ENCODE measurements at regions not wholly inside any gene's neighbourhood (a gene's known extent, or its start where the extent isn't known, plus 50 kb on each side); places are given as distances from the start of the nearest gene placed in this dataset.

DNA sequence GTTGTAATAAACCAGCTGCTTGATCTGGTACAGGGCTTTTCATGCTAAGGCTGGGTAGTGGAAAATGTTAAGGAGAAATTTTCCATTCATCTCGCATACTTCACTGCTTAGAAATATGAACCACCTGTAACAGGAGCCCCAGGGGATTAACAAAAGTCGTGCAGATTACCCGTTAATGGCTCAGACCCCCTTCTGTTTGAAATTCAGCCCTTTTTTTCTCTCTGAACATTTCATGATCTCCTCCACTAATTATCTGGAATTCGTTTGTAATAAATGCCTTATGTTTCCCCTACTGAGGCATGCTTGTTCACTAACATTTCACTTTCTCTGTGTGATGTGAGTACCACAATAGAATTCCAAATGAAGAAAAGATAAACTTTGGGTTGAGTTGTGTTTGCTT is 336.4 kb upstream of the HSF2 start:
- Mint-ChIP-seq H3K27me3 (no peaks in the 10 kb centered on the region), H3K36me3 (no peaks in the 10 kb centered on the region), H3K4me1 (no peaks in the 10 kb centered on the region), H3K27ac (no peak overlapping the region), H3K4me3 (no peak overlapping the region), H3K9me3 (ENCODE audit: low read depth) (no peaks in the 10 kb centered on the region)
- ATAC-seq (no peak), DNase-seq (no peak)
- CTCF ChIA-PET, result no interaction called here

DNA sequence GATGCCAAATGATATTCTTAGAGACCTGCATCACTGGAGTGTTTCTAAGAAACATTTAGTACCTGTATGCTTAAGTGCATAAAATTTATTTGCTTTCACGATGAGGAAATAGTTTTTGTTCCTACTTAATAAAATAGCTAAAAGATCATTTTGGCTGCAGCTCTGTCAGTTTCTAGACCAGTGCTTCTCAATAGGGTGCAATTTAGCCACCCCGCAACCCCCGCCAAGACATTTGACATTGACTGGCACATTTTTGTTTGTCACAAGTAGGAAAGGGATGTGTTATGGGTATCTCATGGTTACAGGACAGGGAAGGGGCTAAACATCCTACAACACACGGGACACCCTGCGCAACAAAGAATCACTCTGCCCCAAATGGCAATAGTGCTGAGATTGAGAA is 335.7 kb upstream of the HSF2 start:
- H3K4me3 Mint-ChIP-seq, result no peak overlapping the region
- no peaks in the 10 kb centered on the region for H3K4me1 Mint-ChIP-seq
- H3K27me3 Mint-ChIP-seq, result no peaks in the 10 kb centered on the region
- no peak overlapping the region for H3K27ac Mint-ChIP-seq
- ATAC-seq (no peak), DNase-seq (no peak)
- no peaks in the 10 kb centered on the region for H3K9me3 Mint-ChIP-seq (ENCODE audit: low read depth)
- H3K36me3 Mint-ChIP-seq, result no peaks in the 10 kb centered on the region
- CTCF ChIA-PET, result no interaction called here

DNA sequence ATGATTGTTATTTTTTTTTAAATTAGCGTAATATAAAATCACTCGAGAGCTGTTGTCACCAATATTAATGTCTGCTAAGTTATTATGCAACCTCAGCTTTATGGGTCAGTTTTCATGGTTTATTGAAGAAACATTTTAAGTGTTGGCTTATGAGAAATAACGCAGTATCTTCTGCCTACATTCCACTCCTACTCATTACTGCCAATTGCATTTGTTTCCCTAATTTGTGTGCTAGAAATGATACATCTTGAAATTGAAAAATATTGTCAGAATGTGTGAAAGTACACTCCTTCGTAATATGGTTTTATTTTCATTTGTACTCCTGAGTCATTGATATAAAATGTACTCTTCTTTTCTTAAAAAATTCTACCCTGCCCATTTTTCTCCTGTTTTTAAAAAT is 333.3 kb upstream of the HSF2 start:
- Mint-ChIP-seq H3K4me1 (no peaks in the 10 kb centered on the region), H3K27me3 (no peaks in the 10 kb centered on the region), H3K27ac (no peak overlapping the region), H3K9me3 (ENCODE audit: low read depth) (no peaks in the 10 kb centered on the region), H3K4me3 (no peak overlapping the region), H3K36me3 (no peaks in the 10 kb centered on the region)
- DNase-seq (no peak), ATAC-seq (no peak)
- CTCF ChIA-PET, result no interaction called here

DNA sequence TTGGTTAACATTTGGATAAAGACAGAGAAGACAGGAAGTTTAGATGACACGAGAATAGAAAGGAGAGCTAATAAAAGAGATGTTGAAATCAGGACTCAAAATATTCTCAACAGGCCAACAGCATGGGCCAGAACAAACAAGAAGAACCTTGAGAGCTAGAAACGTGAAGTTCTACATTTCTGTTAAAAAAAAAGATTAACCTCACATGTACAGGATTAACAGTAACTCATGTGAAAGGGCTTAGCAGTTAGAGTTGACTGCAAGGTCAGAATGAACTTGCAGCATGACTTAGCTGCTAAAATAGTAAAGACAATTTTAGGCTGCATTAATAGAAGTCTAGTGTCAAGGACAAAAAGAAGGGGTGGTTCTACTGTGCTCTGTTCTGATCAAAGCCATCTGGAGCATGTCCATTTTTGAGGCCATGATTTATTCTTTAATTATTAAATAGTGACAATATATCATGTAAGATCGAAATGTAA is 331.1 kb upstream of the HSF2 start:
- CTCF ChIA-PET, result no interaction called here
- DNase-seq (no peak), ATAC-seq (no peak)
- no peak overlapping the region for H3K4me3 Mint-ChIP-seq
- no peaks in the 10 kb centered on the region for H3K9me3 Mint-ChIP-seq (ENCODE audit: low read depth)
- no peaks in the 10 kb centered on the region for H3K36me3 Mint-ChIP-seq
- no peaks in the 10 kb centered on the region for H3K4me1 Mint-ChIP-seq
- H3K27ac Mint-ChIP-seq, result no peak overlapping the region
- H3K27me3 Mint-ChIP-seq, result no peaks in the 10 kb centered on the region

DNA sequence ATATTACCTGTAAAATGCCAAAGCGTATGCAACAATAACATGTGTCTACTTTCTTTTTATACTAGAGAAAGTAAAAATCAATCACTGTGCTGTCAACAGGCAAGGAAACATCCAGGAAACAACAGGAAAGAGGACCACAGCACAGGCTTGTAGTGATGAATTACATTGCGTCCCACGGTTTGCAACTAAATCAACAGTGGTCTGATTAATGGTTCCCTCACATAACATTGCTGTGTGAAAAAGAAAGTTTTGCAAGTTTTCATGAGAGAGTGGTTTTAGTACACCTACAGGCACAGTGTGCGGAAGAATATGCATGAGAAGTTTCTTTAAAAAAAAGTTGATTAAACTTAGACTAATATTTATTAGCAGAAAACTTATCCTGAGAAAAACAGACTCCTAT is 329.5 kb upstream of the HSF2 start:
- Mint-ChIP-seq H3K36me3 (no peaks in the 10 kb centered on the region), H3K27me3 (no peaks in the 10 kb centered on the region), H3K4me3 (no peak overlapping the region), H3K9me3 (ENCODE audit: low read depth) (no peaks in the 10 kb centered on the region), H3K4me1 (no peaks in the 10 kb centered on the region), H3K27ac (no peak overlapping the region)
- CTCF ChIA-PET, result no interaction called here
- no peak for ATAC-seq
- DNase-seq, result no peak

DNA sequence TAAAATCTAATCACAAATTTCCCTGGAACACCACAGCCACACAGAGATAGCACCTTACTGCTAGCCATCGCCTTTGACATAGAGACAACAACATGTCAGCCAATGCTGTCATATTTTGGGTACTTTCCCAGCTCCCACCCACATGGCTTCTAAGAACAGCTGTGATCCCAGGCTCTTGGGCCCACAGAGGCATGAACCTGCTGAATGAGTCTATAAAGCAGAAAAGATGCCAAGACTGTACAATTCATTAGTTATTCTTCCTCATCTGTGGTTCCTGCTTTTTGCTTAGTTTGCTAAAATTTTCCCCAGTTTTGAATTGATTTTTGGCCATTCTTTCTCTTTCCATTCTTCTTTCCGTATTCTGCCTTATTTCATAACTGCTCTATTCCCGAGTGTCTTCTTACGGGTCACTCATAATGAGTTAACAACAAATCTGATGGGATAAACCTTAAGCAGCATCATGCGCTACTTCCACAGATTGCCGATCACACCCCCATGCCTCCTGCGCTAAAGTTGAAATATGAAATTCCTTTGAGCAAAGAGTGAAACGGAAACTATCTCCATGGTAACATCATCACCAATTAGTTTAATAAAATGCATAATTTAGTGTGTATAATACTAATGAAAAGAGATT is 327.3 kb upstream of the HSF2 start:
- no peak overlapping the region for H3K4me3 Mint-ChIP-seq
- no peak overlapping the region for H3K27ac Mint-ChIP-seq
- no peak for ATAC-seq
- CTCF ChIA-PET, result no interaction called here
- H3K27me3 Mint-ChIP-seq, result no peaks in the 10 kb centered on the region
- no peaks in the 10 kb centered on the region for H3K36me3 Mint-ChIP-seq
- H3K9me3 Mint-ChIP-seq (ENCODE audit: low read depth), result no peaks in the 10 kb centered on the region
- H3K4me1 Mint-ChIP-seq, result no peaks in the 10 kb centered on the region
- DNase-seq, result no peak

DNA sequence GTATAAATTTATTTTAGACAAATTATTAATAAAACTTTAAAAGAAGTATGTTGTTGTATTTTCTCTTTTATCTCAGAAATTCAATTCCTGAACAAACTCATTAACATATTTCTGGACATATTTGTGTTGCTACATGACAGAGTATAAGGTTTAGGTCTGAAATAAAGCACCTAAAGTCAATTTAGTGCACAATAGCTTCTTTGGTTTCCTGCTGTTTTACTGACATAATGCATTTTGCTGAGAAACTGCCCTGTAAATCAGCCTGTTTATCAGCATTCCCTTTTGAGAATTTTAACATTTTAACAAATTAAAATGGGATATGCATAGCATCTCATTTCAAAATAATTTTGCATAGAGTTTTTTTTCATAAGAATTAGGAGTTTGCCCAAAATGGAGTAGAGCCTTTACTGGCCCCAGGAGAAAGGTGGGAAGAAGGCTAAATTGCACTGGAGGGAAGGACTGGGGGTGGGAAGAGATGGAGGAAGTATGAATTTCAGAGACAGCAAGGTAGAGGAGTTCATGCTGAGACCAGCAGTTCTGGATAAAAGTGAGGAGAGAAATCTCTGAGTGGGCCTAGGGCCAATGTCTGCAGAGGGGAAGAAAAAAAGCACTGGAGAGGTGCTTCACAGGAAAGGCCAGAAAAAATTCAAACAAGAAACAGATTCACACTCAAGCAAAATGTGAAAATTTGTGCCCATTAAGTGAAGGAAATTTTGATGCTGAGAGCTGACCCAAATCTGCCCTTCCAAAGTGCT is 324.2 kb upstream of the HSF2 start:
- Mint-ChIP-seq H3K27me3 (no peaks in the 10 kb centered on the region), H3K36me3 (no peaks in the 10 kb centered on the region), H3K9me3 (ENCODE audit: low read depth) (no peaks in the 10 kb centered on the region), H3K4me1 (no peaks in the 10 kb centered on the region), H3K27ac (no peak overlapping the region), H3K4me3 (no peak overlapping the region)
- ATAC-seq, result no peak
- DNase-seq, result no peak
- CTCF ChIA-PET, result no interaction called here

DNA sequence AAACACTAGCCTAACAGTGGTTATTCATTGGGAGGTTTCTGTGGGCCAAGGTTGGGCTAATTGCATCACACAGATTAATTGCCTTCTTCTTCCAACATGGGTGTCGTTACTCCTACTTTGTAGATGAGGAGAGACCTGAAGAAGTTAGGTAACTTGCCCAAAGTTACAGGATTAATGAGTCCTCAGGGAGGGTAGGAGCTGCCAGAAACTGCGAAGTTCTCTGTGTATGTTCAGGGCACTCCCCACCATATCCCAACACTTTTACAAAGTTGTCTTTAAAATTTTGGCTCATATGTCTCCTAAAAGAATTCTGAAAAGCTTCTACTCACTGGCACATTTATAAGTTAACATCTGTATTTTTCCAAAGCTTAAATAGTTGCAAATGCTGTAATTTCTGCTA is 323.5 kb upstream of the HSF2 start:
- CTCF ChIA-PET, result no interaction called here
- DNase-seq (no peak), ATAC-seq (no peak)
- no peaks in the 10 kb centered on the region for H3K9me3 Mint-ChIP-seq (ENCODE audit: low read depth)
- no peak overlapping the region for H3K27ac Mint-ChIP-seq
- H3K27me3 Mint-ChIP-seq, result no peaks in the 10 kb centered on the region
- no peaks in the 10 kb centered on the region for H3K36me3 Mint-ChIP-seq
- no peak overlapping the region for H3K4me3 Mint-ChIP-seq
- no peaks in the 10 kb centered on the region for H3K4me1 Mint-ChIP-seq

DNA sequence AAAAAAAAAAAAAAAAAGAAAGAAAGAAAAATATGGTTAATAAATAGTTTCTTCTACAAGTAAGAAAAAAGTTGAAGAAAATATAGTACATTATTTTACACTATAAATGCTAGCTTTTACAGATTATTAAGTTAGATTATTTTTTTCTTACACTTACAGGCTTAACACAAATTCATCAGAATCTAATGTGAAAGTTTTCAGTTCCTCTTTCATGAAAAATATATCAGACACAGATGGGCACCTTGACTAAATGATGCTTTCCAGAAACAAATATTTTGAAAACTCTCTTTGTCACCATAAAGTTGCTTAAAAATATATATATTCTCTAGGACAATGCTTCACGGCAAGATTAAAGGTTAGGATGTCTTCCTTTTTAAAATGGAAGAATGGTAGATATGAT is 321.8 kb upstream of the HSF2 start:
- Mint-ChIP-seq H3K9me3 (ENCODE audit: low read depth) (no peaks in the 10 kb centered on the region), H3K36me3 (no peaks in the 10 kb centered on the region)

DNA sequence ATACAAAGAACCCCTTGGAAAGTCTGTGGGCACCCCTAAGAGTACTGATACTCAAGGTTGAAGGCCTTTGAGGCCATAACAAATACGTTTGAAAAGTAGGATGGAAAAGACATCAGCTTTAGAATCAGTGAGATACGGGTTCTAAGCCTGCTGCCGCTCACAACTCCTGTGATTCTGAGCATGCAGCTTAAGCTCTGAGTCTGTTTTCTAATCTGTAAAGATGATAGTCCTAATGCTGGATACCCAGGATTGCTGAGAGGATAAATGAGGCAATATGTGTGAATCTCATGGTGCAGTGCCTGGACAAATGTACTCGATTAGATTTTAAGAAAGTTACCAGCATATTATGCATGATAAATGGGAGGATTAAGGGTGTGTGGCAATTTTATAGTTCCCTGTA is 321.0 kb upstream of the HSF2 start:
- Mint-ChIP-seq H3K27ac (no peak overlapping the region), H3K9me3 (ENCODE audit: low read depth) (no peaks in the 10 kb centered on the region), H3K4me3 (no peak overlapping the region), H3K27me3 (no peaks in the 10 kb centered on the region), H3K36me3 (no peaks in the 10 kb centered on the region), H3K4me1 (no peaks in the 10 kb centered on the region)
- DNase-seq (no peak), ATAC-seq (no peak)
- CTCF ChIA-PET, result no interaction called here

More for the DNA sequence above, 321.8 kb upstream of the HSF2 start:
- no peak overlapping the region for H3K27ac Mint-ChIP-seq
- DNase-seq, result no peak
- CTCF ChIA-PET, result no interaction called here
- no peaks in the 10 kb centered on the region for H3K4me1 Mint-ChIP-seq
- ATAC-seq, result no peak
- H3K27me3 Mint-ChIP-seq, result no peaks in the 10 kb centered on the region
- no peak overlapping the region for H3K4me3 Mint-ChIP-seq

DNA sequence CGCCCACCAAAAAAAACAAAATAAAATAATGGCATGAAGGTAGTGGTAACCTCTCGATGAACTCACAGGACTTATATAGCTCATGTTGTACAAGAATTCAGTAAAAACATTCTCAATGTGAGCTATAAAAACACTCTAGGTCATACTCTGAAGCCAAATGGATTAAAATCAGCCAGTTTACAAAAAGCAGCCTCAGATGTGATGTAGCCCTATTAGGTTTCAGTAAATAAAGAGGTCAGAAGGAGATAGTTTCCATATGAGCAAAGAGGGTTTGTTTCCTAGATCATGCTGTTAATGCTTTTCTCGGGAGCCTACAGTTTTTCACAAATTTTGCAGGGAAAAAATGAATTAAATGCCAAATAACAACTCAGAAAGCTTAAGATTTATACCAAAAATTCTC is 319.5 kb upstream of the HSF2 start:
- no peak for DNase-seq
- Mint-ChIP-seq H3K9me3 (ENCODE audit: low read depth) (no peaks in the 10 kb centered on the region), H3K36me3 (no peaks in the 10 kb centered on the region), H3K4me1 (no peaks in the 10 kb centered on the region), H3K4me3 (no peak overlapping the region), H3K27me3 (no peaks in the 10 kb centered on the region), H3K27ac (no peak overlapping the region)
- no peak for ATAC-seq
- CTCF ChIA-PET, result no interaction called here

DNA sequence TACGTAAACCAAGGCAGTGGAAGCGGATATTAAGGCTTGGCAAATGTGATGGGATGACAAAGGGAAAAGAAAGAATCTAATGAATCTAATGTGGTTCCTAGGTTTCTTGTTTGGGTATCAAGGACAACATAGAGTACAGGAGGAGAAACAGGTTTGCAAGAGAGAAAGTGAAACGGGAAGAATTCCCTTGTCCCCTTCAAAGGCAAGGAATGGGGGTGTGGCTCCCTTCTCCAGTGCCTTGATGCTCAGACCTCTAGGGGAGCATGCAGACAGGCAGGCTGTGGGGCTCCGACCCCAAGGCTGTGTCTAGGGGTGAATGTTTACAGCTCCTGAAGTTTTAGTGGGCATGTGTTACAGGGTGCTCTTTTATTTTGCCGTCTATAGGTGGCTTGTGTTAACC is 317.5 kb upstream of the HSF2 start:
- no peaks in the 10 kb centered on the region for H3K9me3 Mint-ChIP-seq (ENCODE audit: low read depth)
- no peak for ATAC-seq
- H3K4me1 Mint-ChIP-seq, result no peaks in the 10 kb centered on the region
- DNase-seq, result no peak
- CTCF ChIA-PET, result no interaction called here
- no peak overlapping the region for H3K4me3 Mint-ChIP-seq
- no peak overlapping the region for H3K27ac Mint-ChIP-seq
- no peaks in the 10 kb centered on the region for H3K27me3 Mint-ChIP-seq
- no peaks in the 10 kb centered on the region for H3K36me3 Mint-ChIP-seq

DNA sequence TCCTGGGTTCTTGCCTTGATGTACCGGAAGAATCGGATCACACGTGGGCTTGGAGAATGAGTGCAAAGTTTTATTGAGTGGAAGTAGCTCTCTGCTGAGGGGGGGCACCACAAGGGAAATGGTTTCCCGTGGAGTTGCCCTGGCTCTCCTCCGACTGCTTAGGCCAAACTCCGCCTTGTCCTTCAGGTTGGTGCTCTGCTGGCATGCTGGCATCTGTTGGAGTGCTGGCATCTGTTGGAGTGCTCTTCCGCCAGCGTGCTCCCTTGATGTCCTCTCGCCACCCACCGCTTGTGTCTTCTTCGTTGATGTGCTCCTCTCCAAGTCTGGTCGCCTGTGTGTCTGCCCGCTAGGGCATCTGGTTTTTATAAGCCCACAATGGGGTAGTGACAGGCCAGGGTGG is 317.1 kb upstream of the HSF2 start:
- CTCF ChIA-PET, result no interaction called here

DNA sequence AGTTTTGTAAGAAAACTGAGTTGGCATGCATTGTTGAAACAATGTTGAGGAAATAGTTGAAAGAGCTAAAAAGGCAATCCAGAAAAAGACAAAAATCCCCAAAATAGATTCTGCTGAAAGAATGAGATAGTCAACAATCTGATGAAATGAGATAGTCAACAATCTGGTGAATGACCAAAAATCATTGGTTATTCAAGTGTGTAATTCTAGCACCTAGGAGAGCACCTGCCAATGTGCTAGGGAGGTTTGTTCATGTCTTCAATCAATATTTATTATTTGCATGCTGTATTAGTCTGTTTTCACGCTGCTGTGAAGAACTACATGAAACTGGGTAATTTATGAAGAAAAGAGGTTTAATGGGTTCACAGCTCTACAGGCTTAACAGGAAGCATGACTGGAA is 307.1 kb upstream of the HSF2 start:
- H3K36me3 Mint-ChIP-seq, result no peaks in the 10 kb centered on the region
- H3K9me3 Mint-ChIP-seq (ENCODE audit: low read depth), result no peaks in the 10 kb centered on the region
- CTCF ChIA-PET, result no interaction called here
- ATAC-seq (no peak), DNase-seq (no peak)
- no peak overlapping the region for H3K4me3 Mint-ChIP-seq
- no peaks in the 10 kb centered on the region for H3K27me3 Mint-ChIP-seq
- H3K4me1 Mint-ChIP-seq, result no peaks in the 10 kb centered on the region
- H3K27ac Mint-ChIP-seq, result no peak overlapping the region

More for the DNA sequence above, 317.1 kb upstream of the HSF2 start:
- H3K36me3 Mint-ChIP-seq, result no peaks in the 10 kb centered on the region
- H3K4me3 Mint-ChIP-seq, result no peak overlapping the region
- no peak overlapping the region for H3K27ac Mint-ChIP-seq
- DNase-seq (no peak), ATAC-seq (no peak)
- H3K9me3 Mint-ChIP-seq (ENCODE audit: low read depth), result no peaks in the 10 kb centered on the region
- H3K27me3 Mint-ChIP-seq, result no peaks in the 10 kb centered on the region
- H3K4me1 Mint-ChIP-seq, result no peaks in the 10 kb centered on the region

All from activated CD8-positive, alpha-beta memory T cell treated with anti-CD3 and anti-CD28 coated beads, Interleukin-2, amount 10 ng/mL, durations not matched to agents 7 days and 5 days (primary cell).